HG02885 (cell line): ENCODE measurements at regions not wholly inside any gene's neighbourhood (a gene's known extent, or its start where the extent isn't known, plus 50 kb on each side); places are given as distances from the start of the nearest gene placed in this dataset.

ENCODE experiments used
- ATAC-seq: cut with Tn5 transposase; IDR thresholded peaks from one replicate; pipeline ENCODE4 v1.9.1; 2021; ENCODE audit warnings: mild to moderate bottlenecking; ENCODE audit not compliant: unreplicated experiment, poor library complexity

GRCh38 chr4:132238697-132239096 is 910.4 kb upstream of the PCDH10 start:
- no peak for ATAC-seq

GRCh38 chr4:132240081-132240480 is 909.0 kb upstream of the PCDH10 start:
- no peak for ATAC-seq

DNA sequence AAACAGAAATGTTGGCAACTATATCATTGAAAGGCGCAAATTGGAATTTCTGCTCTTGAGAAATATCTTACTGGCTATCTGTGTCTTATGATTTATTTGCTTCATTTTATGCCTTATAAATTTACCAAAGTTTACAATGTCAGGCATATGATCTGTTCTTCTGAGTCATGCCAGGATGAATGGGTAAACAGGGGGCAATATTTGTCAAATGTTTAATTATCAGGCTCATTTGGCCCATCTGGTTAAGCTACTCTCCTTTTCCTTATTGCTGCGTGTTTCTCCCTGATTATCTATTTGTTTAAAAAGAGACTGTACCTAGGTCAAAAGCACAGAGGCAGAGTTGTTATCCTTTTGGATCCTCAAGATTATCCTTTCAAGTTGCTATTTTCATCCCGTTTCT is 903.8 kb upstream of the PCDH10 start:
- no peak for ATAC-seq

DNA sequence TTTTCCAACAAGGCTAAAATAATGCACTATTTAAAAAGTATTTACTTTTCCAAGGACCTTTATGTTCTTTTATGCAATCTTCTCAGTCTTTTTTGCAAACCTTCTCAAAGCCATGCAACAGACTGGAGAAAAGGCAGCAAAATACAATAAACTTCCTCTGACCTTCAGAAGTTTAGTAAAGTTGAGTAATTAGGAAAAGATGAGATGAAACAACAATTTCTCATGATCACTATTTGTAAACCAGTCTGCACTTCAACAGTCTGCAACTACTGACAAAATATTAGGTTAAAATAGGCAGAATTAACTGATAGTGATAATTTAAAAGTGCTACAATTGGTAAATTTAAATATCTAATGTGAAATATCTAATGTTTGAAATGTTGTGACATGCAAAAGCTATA is 884.9 kb upstream of the PCDH10 start:
- ATAC-seq, result no peak

DNA sequence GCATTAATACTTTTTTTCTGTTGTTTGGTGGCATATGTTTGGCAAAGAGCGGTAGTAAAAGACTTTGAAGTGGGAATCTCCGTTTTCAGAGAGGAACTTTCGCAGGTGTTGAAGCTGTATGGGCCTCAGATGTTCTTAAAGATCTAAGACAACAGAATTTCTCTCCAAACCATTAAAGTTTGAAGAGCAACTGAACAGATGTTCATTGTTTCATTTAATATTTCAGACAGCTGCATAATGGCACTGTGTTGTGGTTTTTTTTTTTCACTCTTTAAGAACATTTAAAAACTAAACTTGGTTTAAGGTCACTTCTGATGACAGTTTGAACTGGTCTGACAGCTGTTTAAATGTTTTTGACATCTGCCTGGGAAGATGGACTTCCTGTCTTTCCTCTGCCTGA is 882.7 kb upstream of the PCDH10 start:
- no peak for ATAC-seq

DNA sequence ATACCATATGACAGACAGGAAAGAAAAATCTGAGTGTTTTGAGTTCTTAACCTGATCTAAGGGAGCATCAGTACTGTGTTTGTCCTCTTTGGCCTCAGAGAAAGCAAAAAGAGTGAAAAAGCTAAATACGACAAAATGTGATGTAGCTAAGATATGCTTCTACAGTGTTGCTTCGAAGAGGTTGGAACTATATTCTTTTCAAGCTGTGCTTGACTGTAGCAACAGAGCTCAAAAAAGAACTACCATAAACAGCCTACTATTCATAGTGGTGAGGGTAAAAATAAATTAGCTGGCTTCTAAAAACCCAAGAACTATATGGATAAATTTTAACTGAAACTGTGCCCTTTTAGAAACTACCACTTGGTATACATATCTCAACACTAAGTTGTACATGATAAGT is 881.8 kb upstream of the PCDH10 start:
- no peak for ATAC-seq

DNA sequence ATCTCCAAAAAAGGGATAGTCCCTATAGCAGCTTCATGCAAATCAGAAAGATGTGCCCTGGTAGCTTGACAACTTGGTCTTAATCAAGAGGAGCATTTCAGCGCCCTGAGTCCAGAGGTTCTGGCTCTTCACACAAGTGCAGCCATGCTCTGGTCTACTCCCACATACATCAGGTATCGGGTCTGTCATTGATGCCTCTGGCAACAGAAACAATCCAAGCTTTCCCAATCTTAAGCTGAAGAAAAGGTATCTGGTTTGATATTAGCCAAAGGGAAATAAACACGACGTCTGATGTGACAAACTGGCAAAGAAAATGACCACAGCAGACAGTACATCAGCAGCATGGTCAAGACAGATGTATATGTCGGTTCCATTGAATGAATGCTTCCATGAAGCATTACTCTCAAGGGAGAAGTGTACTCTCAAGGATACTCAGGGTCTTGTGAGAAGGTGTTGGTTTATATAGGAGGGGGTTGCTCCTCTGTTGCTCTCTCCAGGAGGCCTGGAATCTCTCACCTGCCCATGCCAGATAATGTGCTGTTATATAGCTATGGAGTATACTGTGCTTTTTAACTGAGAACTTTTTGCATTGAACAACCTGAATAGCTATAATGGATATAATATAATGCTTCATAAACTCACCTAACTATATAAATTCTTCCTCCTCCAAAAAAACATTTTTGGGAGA is 879.6 kb upstream of the PCDH10 start:
- no peak for ATAC-seq

- ATAC-seq, result no peak
Observed at GRCh38 chr4:132275583-132276121, 873.4 kb upstream of the PCDH10 start.

DNA sequence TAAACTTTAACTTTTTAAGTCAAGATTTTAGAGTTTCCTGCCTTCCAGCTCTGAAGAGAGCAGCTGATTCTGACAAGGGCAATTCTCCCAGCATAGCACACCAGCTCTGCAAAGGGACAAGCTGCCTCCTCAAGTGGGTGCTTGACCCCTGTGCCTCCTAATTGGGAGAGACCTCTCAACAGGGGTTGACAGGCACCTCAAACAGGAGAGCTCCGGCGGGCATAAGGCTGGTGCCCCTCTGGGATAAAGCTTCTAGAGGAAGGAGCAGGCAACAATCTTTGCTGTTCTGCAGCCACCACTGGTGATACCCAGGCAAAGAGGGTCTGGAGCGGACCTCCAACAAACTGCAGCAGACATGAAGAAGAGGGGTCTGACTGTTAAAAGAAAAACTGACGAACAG is 872.9 kb upstream of the PCDH10 start:
- no peak for ATAC-seq

DNA sequence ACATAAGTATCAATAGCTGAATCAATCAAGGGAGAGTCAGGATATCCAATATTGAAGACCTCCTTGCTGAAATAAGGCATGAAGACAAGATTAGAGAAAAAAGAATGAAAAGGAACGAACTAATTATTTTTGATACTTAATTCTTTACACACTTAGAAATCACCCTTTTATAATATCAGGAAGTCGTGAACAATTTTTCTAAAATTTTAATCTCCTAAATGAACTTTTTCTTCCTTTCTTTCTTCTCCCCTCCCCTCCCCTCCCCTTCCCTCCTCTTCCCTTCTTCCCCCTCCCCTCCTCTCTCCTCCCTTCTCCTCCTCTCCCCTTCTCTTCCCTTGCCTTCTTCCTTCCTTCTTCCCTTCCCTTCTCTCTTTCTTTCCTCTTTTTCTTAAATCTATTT is 872.1 kb upstream of the PCDH10 start:
- no peak for ATAC-seq

GRCh38 chr4:132281733-132282132 is 867.4 kb upstream of the PCDH10 start:
- no peak for ATAC-seq

- ATAC-seq, result no peak
Observed at GRCh38 chr4:132284910-132285426, 864.1 kb upstream of the PCDH10 start.

GRCh38 chr4:132297346-132297745 is 851.7 kb upstream of the PCDH10 start:
- no peak for ATAC-seq

DNA sequence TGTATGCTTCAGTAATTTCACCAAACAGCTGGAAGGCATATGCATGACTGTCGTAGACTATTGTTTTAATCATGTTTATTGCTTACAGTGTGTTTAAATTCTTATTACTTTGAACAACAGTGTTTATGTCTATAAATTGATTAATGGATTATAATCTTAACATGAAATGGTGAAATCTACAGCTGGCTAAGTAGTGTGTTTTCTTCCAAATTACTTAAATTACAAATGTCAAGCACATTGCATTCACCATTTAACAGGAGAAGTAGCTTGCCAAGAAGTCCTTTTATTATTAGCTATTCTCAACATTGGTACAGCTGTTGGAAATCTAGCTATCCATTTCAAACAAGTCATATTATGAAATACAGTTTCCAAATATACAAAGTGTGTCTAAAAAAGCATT is 849.3 kb upstream of the PCDH10 start:
- no peak for ATAC-seq

- no peak for ATAC-seq
Observed at GRCh38 chr4:132312521-132312920, 836.6 kb upstream of the PCDH10 start.

DNA sequence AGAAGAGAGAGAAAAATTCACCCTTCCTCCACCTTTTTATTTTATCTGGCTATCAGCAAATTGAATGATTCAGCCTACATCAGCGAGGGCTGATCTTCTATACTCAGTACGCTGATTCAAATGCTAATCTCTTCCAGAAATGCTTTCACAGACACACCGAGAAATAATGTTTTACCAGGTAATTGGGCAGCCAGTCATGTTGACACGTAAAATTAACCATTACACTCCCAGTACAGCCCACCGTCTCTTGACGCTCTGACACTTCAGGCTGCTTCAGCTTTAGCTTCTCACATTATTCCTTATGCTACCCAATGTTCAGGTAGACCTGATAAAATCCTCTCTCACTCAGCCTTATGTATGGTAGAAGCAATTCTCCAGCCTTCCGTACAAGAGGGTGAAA is 835.2 kb upstream of the PCDH10 start:
- ATAC-seq, result no peak

DNA sequence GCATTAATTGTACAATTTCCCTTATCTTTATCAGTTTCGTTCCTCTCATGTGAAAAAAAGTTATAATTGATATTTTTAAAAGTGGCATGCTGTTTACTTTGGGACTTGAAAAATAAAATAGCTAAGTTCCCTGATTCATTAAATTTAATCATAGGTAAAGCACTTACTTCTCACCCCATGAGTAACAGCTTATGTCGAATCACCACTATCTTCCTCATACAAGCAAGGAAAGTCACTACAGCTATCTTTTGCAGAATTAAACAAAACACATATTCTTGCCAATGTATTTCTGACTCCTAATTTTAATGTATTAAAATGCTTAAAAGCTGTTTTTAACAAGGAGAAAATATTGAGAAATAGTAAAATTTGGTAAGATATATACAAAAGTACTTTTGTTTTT is 832.4 kb upstream of the PCDH10 start:
- ATAC-seq, result no peak

DNA sequence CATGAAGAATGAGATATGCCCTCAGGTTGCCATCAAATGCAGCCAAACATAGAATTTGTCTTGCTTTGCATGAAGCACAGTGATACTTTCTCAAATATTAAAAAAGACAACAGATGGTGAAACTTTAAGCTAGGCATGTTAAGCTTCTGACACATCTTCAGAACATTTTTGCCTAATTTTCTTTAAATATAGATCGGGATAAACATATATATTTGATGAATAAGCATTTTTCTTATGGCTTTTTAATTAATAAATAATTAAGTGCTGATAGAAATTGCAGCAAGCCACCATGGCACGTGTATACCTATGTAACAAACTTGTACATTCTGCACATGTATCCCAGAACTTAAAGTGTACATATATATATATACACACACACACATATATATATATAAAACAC is 831.2 kb upstream of the PCDH10 start:
- ATAC-seq, result no peak

DNA sequence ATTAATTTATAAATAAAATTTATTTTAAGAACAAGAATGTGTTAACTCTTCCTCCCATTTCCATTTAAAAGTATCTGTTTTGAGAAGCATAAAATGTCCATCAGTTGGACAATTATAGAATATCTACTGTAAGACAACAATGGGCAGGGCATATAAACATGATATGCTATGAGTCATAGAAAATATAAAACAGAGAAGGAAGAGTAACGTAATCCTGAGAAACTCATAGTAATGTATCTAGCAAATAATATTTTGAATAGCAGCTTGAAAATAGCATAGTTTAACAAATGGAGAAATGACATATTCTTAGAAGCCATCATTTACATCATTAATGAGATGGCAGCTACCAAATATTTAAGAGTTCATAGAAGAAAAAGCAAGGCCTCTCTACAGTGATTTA is 820.3 kb upstream of the PCDH10 start:
- ATAC-seq, result no peak

DNA sequence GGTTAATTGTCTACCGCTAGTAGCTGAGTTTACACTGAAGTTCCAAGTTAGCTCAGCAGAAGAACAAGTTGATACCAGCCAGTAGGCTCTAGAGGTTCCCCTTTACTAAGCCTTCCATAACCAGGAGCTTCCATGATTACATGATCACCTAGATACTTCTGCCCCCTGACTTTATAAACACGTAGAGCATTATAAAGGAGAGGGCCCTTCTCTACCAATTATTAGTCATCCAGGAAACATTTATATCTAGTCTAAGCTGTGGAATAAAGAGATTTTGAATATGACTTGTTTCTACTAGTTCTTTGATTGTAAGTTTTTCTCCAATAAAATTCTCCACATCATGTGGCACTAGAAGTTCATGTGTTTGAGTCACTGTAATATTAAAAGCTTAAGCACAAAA is 818.1 kb upstream of the PCDH10 start:
- no peak for ATAC-seq

DNA sequence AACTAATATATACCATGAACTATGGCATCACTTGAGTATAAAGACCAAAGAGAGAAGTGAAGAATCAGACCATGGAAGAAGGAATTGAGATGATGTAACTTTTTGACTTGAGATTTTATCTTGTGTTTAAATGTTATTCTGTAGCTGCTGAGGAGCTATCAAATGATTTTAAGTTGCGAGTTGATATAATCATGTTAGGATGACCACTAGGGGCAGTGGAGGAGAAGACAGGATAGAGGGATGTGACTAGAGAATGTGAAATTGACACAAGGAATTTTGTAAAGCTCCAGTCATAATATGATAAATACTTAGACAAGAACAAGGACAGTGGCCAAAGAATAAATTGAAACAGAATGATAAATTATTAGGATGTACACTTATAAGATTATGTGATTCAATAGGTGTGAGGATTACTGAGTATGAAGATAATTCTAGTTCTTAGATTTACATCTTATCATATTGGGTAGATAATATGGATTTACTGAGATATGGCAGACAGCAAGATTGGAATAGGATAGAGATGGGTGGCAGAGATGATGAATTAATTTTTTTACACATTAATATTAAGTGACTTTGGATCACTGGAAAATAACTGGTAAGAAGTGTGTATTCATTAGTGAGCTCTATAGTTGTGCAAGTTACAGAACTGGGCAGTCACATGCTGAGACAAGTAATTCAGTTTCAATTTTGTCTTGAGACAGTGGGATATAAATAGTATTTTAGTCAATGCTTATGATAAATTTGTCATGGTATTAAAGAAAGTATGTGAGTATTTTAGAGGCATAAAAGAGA is 816.0 kb upstream of the PCDH10 start:
- no peak for ATAC-seq

- no peak for ATAC-seq
Observed at GRCh38 chr4:132333724-132334047, 815.4 kb upstream of the PCDH10 start.
